ENCODE measurements at regions not wholly inside any gene's neighbourhood (a gene's known extent, or its start where the extent isn't known, plus 50 kb on each side); places are given as distances from the start of the nearest gene placed in this dataset.

- DNase-seq = no peak
Observed at GRCh38 chr17:79137789-79138165, 63.2 kb downstream of the ENGASE start.

GRCh38 chr17:79137015-79137788, 62.6 kb downstream of the ENGASE start:
- DNase-seq = no peak

GRCh38 chr17:79136596-79136995, 62.0 kb downstream of the ENGASE start:
- no peak for DNase-seq
